ENCODE measurements at regions not wholly inside any gene's neighbourhood (a gene's known extent, or its start where the extent isn't known, plus 50 kb on each side); places are given as distances from the start of the nearest gene placed in this dataset.

DNA sequence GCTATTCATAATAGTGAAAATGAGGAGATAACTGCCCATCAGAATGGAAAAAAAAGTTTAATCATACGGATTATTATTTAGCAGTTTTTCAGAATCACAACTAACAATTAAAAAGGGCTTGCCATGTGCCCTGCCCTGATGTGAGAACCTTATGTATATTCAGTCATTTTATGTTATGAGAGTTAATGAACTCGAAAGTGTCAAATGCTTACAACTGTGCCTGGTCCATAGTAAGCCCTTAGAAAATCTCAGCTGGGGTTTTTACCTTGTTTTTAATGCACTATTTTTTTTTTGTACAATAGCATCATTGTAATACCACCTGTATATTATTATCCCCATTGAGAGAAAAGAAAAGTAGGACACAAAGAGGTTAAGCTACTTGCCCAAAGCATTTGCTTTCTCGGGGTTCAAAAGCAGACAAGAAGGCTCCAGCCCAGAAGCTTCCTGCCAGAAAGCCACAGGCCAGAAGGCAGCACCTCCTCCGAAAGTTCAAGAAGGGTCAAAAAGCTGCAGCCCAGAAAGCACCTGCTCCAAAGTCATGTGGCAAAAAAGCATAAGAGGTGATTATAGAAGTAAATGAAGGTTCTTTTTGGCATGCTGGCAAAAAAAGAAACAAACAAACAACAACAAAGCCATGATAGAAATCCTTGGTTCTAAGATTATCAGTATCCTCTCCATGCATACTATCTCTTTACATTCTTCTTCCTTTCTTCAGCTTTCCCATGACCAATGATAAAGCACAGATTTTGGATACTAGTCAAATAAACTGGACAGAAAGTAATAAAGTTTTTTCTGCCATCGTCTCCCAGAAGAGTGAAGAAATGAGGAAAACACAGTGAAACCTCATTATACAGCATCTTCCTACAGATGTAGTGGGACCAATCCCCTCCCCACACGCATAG is 59.1 kb upstream of the NAP1L1 start:
- TF ChIP-seq, protein P1, sequence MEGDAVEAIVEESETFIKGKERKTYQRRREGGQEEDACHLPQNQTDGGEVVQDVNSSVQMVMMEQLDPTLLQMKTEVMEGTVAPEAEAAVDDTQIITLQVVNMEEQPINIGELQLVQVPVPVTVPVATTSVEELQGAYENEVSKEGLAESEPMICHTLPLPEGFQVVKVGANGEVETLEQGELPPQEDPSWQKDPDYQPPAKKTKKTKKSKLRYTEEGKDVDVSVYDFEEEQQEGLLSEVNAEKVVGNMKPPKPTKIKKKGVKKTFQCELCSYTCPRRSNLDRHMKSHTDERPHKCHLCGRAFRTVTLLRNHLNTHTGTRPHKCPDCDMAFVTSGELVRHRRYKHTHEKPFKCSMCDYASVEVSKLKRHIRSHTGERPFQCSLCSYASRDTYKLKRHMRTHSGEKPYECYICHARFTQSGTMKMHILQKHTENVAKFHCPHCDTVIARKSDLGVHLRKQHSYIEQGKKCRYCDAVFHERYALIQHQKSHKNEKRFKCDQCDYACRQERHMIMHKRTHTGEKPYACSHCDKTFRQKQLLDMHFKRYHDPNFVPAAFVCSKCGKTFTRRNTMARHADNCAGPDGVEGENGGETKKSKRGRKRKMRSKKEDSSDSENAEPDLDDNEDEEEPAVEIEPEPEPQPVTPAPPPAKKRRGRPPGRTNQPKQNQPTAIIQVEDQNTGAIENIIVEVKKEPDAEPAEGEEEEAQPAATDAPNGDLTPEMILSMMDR (IDR thresholded peaks at IDR 0.05) = no peak

DNA sequence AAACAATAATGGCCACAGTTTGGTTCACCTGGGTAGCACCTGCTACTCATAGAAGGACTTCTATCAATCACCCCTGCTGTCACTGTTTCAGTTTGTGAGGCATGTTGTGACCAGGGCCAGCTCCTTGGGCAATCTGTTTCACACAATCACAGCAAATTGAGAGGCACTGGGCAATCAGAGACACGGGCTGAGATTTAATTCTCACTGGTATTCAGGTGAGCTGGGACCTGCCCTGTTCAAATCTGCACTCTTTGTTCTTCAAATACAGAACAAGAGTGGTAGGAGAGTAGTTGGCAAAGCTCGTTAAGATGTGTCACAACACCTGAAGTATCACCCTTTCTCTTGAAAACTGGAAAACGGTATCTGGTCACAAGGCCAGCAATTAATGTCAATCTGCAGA is 57.8 kb upstream of the NAP1L1 start:
- TF ChIP-seq, protein P1 (IDR thresholded peaks at IDR 0.05) = no peak

DNA sequence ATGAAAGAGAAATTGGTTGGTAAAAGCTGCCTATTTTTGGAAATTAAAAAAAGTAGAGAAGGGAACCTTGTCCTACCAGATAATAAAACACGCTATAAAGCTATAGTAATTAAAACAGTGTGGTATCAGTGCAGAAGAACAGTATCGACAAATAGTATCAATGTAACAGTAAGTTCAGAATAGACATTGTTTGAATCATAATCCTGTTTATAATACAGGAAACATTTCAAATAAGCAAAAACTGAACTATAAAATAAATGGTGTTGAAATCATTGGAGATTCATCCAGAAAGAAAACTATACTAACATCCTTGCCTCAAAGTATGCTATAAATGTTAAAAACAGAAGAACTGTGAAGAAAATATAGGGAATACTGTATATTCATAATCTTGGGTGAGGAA is 54.2 kb upstream of the NAP1L1 start:
- TF ChIP-seq, protein P1 (IDR thresholded peaks at IDR 0.05) = no peak

DNA sequence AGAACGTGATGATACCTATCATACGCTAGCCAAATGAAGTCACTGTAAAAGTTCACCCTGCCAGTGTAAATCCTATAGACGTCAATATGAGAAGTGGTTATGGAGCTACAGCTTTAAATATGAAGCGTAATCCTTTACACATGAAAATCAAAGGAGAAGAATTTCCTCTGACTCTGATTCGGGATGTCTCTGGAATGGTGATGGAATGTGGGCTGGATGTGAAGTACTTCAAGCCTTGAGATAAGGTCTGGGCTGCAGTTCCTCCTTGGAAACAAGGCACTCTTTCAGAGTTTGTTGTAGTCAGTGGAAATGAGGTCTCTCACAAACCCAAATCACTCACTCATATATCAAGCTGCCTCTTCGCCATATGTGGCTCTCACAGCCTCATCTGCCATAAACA is 53.1 kb upstream of the NAP1L1 start:
- TF ChIP-seq, protein P1 (IDR thresholded peaks at IDR 0.05) = no peak

DNA sequence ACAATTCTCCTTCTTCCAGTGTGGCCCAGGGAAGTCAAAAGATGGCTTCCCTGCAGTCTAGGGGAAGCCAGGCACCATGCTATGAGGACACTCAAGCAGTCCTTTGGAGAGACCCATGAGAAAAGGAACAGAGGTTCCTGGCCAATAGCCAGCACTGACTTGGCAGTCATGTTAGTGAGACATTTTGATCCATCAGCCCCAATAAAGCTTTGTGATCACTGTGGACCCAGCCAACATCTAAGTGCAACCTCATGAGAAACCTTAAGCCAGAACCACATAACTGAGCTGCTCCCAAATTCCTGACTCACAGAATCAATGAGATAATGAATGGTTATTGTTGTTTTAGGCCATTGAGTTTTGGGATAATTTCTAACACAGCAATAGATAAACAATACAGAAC is 51.0 kb upstream of the NAP1L1 start:
- TF ChIP-seq, protein P1 (IDR thresholded peaks at IDR 0.05) = no peak

Measured in LNCAP (cell line).